ENCODE measurements at regions not wholly inside any gene's neighbourhood (a gene's known extent, or its start where the extent isn't known, plus 50 kb on each side); places are given as distances from the start of the nearest gene placed in this dataset.

- no TSS peak for BruUV-seq (replicated peaks)
- Histone ChIP-seq H3K4me3 (ENCODE audit: low read depth, low read length, poor library complexity, severe bottlenecking) (no peak overlapping the region), H3K27ac (ENCODE audit: low read depth, low read length, poor library complexity, severe bottlenecking) (no peak overlapping the region), H4K20me1 (ENCODE audit: insufficient read depth, low read length) (no peaks in the 10 kb centered on the region), H3K4me1 (ENCODE audit: insufficient read depth, low read length, poor library complexity, severe bottlenecking) (no peaks in the 10 kb centered on the region), H3K9me3 (ENCODE audit: low read length) (no peaks in the 10 kb centered on the region), H3K9me2 (ENCODE audit: insufficient read depth, low read length) (no peaks in the 10 kb centered on the region), H2AFZ (ENCODE audit: low read length) (no peak overlapping the region), H3K4me2 (ENCODE audit: low read length) (no peak overlapping the region), H3K36me3 (ENCODE audit: insufficient read depth, low read length) (no peaks in the 10 kb centered on the region), H3K79me2 (ENCODE audit: insufficient read depth, low read depth, low read length) (no peaks in the 10 kb centered on the region)
- TF ChIP-seq CTCF (conservative IDR thresholded peaks at IDR 0.05; ENCODE audit: low read length) (no peak), EZH2phosphoT487 (IDR thresholded peaks at IDR 0.05; ENCODE audit: borderline replicate concordance, low read depth, low read length) (no peak)
- CTCF ChIA-PET (ENCODE audit: unreplicated experiment), result no interaction called here
- intact Hi-C loops (cut with micrococcal nuclease; ENCODE audit: unreplicated experiment), result no loop called here
- DNase-seq (ENCODE audit: low spot score), result no peak
- POLR2A ChIA-PET, result interaction anchor here (1.4 kb wide), 1 partner anchor 11 kb away, joined by 4 read pairs; no protein-coding TSS in a partner anchor
Observed at GRCh38 chr2:238504181-238504931, 77.6 kb downstream of the ASB1 start.

DNA sequence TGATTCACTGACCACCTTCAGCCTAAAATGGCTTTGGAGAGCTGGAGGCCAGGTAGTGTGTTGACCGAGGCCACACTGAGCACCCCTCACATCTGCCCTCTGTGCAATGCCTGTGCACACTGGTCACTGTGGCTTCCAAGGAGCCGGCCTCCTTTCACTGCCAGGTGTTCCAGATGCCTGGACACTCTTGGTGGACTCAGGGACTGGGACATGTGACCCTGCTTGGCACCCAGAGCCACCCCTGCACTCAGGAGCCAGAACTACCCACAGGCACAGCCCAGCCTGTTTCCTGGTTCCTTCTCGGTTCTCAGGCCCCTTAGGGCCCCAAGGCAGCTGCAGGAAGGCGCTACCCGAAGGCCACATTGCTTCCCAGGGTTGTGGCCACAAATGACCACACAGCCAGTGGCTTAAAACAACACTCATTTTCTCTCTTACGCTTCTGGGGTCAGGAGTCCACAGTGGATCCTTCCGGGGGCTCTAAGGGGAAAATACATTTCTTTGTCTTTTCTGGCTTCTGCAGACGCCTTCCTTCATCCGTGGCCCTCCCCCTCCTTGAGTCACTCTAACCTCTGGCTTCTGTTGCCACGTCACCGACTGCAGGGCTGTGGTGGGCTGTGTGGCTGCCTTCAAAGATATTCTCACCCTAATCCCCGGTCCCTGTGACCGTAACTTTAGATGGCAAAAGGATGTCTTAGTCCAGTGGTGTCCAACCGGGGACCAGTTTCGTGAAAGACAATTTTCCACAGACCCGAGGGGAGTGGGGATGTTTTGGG lies 78.6 kb downstream of the ASB1 start:
- DNase-seq (ENCODE audit: low spot score), result no peak
- Histone ChIP-seq H2AFZ (ENCODE audit: low read length) (no peak overlapping the region), H3K4me1 (ENCODE audit: insufficient read depth, low read length, poor library complexity, severe bottlenecking) (no peaks in the 10 kb centered on the region), H3K27ac (ENCODE audit: low read depth, low read length, poor library complexity, severe bottlenecking) (no peak overlapping the region), H3K4me3 (ENCODE audit: low read depth, low read length, poor library complexity, severe bottlenecking) (no peak overlapping the region), H3K9me3 (ENCODE audit: low read length) (no peaks in the 10 kb centered on the region), H3K79me2 (ENCODE audit: insufficient read depth, low read depth, low read length) (no peaks in the 10 kb centered on the region), H3K9me2 (ENCODE audit: insufficient read depth, low read length) (no peaks in the 10 kb centered on the region), H3K36me3 (ENCODE audit: insufficient read depth, low read length) (no peaks in the 10 kb centered on the region), H3K4me2 (ENCODE audit: low read length) (no peak overlapping the region), H4K20me1 (ENCODE audit: insufficient read depth, low read length) (no peaks in the 10 kb centered on the region)
- POLR2A ChIA-PET, result no interaction called here
- CTCF ChIA-PET (ENCODE audit: unreplicated experiment), result no interaction called here
- BruUV-seq (replicated peaks), result no TSS peak
- intact Hi-C loops (cut with micrococcal nuclease; ENCODE audit: unreplicated experiment), result no loop called here
- TF ChIP-seq CTCF (conservative IDR thresholded peaks at IDR 0.05; ENCODE audit: low read length), result no peak
- no peak for TF ChIP-seq EZH2phosphoT487 (IDR thresholded peaks at IDR 0.05; ENCODE audit: borderline replicate concordance, low read depth, low read length)

- TF ChIP-seq CTCF (conservative IDR thresholded peaks at IDR 0.05; ENCODE audit: low read length) (no peak), EZH2phosphoT487 (IDR thresholded peaks at IDR 0.05; ENCODE audit: borderline replicate concordance, low read depth, low read length) (no peak)
- intact Hi-C loops (cut with micrococcal nuclease; ENCODE audit: unreplicated experiment), result no loop called here
- Histone ChIP-seq H3K4me3 (ENCODE audit: low read depth, low read length, poor library complexity, severe bottlenecking) (no peak overlapping the region), H3K9me2 (ENCODE audit: insufficient read depth, low read length) (no peaks in the 10 kb centered on the region), H3K4me1 (ENCODE audit: insufficient read depth, low read length, poor library complexity, severe bottlenecking) (no peaks in the 10 kb centered on the region), H3K4me2 (ENCODE audit: low read length) (no peak overlapping the region), H2AFZ (ENCODE audit: low read length) (no peak overlapping the region), H3K27ac (ENCODE audit: low read depth, low read length, poor library complexity, severe bottlenecking) (no peak overlapping the region), H3K79me2 (ENCODE audit: insufficient read depth, low read depth, low read length) (no peaks in the 10 kb centered on the region), H3K36me3 (ENCODE audit: insufficient read depth, low read length) (no peaks in the 10 kb centered on the region), H4K20me1 (ENCODE audit: insufficient read depth, low read length) (no peaks in the 10 kb centered on the region), H3K9me3 (ENCODE audit: low read length) (no peaks in the 10 kb centered on the region)
- ChIA-PET POLR2A (no interaction called here), CTCF (ENCODE audit: unreplicated experiment) (no interaction called here)
- BruUV-seq (replicated peaks), result no TSS peak
- no peak for DNase-seq (ENCODE audit: low spot score)
Observed at GRCh38 chr2:238505892-238506280, 79.2 kb downstream of the ASB1 start.

Measured in OCI-LY7 (cell line).